ENCODE measurements at regions not wholly inside any gene's neighbourhood (a gene's known extent, or its start where the extent isn't known, plus 50 kb on each side); places are given as distances from the start of the nearest gene placed in this dataset.

DNA sequence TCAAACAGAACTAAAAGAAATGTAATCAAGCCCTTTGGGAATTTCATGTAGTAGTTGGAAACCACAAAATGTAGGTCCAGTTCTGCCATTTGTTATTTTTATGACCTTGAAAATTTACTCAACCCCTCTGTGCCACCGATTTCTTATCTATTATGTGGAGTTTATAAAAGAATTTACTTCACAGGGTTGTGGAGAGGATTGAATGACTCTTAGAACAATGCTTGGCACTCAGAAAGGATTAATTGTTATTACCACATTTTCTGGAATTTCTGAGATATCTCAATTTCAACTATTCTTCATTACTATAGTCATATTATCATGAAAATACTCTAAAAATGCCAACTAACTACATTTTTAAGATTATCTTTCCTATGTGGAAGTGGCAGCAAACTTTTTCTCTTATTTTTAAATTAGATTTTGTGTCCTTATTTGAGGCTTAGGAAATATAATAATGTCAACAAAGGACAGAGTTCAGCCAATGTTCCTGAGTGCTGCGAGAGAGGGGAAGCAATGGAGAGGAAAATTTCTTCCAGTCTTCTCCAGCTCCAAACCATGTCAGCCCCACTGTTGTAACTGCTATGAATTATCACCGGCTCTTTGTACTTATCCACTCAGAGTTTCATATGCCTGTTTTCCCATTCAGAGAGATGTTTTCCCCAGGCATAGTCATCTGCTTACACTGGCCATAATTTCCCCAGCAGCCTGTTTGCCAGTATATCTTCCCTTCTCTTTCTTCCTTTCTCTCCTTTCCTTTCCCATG, 525.6 kb downstream of the SPATA31D1 start:
- DNase-seq: no peak

DNA sequence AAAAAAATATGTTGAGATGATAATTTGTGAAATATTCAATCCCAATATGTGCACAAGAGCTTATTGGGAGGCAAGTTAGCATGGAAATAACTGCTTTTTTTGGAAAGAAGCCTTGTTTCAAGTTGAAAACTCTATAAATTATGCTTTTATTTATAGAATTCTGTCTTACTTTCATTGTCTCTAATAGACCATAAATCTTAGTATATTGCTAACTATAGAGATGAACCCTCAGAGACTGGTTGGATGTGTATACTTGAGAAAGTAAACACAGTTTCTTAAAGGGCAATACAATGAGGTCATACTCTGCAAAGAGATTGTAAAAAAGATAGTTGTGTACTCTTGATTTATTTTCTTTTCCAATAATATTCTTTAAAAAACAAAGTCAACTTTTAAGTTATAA, 530.3 kb downstream of the SPATA31D1 start:
- DNase-seq: no peak

DNA sequence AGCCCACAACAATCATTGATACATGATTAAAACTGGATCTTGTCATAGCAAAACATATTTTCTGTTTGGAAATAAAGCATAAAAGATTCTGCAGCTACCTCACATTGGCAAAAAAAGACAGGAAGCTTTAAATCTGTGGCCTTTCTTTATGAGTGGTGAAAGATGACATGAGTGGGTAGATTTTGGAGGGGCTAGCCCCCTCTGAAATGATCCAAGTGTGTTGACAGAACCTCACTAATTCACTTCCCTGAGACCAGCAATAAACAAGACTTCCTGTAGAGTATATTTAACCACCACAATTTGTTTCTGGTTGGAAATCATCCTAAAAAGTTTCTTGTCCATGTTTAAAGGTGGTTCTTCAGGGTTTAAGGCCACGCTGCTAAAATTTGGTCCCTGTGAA, 530.8 kb downstream of the SPATA31D1 start:
- DNase-seq: no peak

DNA sequence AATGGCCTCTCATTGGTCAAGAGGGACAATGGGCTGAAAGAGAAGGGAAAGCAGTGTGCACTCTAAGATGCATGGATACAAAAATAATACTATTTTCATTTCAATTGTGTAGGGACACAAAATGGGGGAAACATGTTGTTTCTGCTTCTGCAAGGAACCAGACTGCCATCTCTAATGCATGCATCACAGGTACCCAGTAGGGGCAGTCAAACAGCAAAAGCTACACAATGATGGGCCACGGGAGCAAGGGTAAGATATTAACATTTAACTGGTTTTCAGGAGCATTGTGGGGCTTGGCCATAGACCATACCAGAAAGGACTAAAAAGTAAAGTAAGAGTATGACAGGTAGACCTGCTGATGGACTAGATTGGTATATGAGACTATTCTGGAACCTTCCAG, 535.8 kb downstream of the SPATA31D1 start:
- DNase-seq: no peak

DNA sequence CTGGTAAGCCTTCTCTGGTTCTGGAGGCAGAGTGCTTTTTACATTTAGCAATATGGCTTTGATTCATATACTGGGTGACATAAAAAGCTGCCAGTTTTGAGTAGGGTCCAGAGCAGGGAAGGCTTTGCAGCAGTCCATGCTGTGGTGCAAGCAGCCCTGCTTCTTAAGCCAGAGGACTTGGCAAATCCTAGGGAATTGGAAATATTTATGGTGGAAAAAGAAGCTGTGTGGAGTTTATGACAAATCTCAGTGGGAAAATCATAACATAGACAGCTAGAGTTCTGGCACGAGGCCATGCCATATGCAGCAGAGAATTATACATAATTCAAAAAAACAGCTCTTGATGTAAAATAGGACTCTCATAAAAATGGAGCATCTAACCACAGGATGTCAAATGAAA, 536.4 kb downstream of the RASEF start:
- DNase-seq: no peak

DNA sequence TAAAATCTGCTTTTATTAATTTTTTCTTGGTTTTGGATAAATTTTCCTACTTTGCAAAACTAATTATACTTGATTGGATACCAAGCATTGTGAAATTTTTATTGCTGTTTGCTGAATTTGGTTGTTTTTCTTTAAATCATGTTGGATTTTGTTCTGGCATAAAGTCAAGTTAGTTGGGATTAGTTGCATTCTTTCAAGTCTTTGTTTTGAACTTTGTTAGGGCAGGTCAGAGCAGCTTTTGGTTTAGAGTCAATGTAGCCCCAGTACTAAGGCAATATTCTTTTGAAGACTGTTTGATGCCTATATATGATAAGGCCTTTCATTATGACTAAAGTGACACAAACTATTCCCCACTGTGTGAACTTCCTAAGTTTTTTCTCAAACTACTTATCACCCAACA, 531.1 kb downstream of the RASEF start:
- DNase-seq: no peak

DNA sequence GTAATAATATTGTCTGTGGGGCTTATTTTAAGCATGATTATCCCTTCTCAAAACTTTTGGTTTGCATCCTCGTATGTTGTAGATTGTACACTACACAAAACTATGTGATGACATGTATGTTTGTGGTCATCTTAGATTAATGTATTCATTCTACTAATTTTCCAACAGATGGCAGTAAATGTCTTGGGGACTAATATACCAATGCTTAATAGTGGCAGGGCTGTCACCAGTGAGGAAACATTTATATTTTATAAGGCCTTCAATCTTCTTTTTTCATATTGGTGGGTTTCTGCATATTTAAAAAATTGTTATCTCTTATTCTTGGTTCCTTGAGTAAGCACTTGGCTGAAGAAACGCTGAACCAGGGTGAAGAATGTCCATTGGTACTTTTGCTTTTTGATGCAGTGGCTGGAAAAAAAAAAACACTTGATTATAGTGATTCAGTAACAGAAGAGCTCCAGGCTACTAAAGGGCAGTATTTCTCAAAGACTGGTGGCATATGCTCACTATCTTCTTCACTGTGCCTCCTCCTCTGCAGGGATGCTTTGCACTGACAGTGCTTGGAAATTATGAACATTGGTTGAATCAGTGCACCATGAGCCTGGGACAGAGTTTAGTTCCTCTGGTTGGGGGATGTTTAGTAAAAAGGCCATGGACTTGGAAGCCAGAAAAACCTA, 530.3 kb downstream of the RASEF start:
- no peak for DNase-seq

DNA sequence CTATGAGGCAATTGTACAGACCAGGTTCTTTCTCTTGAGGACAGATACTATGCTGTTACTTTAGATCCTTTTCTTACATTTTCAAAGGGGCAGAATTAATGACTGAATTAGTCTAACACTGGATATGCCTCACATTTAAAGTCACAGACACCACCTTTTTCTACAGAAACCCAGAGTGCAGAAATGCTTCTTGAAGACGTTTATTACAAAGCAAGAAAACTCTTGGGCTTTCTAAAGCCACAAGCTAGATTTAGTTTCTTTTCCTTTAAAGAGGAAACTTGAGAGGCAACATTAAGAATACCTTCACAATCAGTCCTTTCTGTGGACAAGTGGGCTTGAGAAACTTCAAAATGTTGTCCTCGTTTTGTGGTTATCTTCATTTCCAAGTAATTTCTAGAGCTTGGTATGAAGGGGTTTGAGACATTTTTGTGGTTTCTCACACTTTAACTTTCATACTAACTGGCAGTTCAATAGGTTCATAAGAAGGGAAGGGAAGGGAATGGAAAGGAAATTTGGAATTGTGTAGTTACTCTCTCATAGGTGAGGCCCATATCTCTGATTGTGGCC, 527.4 kb downstream of the RASEF start:
- DNase-seq: no peak

DNA sequence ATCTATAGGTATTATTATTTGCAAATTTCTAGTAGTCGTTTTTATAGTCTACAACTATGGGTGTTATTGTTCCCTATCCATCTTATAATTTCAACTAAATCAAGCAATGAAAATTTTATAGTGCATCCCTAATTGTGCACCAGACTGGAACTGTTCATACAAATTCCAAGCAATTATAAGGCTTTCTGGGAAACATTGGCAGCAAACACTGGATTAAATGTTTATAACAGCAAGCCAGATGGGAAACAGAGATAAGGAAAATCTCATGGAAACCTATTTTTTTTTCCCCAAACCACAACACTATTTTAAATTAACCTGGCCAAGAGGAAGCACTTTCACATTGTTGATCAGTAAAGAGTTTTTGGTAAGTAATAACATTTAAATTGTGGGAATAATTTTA, 524.3 kb downstream of the RASEF start:
- no peak for DNase-seq

DNA sequence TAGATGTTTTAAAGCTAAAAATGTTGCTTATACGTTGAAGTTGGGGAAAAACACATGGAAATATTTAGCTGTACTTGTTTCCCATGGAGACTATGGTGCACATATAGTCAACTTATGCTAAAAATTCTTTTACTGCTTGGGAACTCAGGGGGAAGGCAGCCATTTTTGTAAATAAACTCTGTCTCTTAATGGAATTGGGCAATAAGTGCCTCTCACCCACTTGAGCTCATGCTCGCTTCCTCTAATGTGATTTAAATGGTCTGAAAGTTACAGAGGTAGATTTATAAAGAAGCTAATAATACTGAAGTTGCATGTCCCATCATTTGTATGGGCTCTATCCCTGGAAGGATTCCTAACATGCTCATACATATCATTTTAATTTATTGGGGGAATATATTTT, 523.8 kb downstream of the RASEF start:
- no peak for DNase-seq

DNA sequence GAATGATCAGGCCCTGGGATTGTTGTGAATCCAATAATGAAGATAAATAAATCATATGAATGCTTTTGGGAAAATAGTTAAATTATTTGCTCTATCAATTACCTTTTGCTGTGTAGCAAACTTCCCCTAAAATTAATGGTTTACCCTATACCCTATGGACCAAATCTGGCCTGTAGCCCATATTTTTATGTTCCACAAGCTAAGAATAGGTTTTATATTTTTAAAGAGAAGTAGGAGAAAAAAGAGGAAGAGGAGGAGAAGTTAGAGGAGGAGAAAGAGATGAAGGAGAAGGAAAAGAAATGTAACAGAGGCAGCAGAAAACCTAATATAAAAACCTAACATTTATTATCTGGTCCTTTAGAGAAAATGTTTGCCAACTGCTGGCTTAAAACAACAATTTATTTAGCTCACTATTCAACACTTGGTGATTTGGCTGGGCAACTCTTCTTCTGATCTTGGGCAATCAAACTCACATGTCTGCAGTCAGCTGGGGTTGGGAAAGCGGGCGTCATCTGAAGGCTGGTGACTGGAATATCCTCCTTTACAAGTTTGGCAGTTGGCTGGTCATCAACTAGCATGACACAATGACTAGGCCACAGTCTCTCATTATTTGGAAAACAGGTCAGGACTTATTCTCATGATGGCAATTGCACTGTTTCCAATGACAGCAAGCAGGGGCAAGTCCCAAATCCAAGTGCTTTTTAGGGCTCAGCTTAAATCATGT, 522.9 kb downstream of the RASEF start:
- DNase-seq: no peak

DNA sequence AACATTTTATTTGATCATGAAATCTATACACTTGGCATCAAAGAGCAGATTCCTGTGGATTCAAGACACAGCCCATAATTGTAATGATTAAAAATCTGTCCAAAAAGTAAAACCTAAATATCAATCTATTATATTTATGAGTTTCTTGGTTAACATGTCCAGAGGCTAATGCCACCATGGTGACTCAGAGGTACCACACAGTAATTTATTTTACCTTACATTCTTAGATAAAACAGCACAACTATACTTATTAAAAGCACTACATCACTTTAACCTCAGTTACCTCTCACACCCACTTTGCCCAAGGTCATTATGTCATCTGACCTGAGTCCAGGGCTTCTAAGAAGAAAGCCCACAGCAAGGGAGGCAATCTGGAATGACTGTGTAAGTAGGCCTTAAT, 519.2 kb downstream of the RASEF start:
- DNase-seq: no peak

DNA sequence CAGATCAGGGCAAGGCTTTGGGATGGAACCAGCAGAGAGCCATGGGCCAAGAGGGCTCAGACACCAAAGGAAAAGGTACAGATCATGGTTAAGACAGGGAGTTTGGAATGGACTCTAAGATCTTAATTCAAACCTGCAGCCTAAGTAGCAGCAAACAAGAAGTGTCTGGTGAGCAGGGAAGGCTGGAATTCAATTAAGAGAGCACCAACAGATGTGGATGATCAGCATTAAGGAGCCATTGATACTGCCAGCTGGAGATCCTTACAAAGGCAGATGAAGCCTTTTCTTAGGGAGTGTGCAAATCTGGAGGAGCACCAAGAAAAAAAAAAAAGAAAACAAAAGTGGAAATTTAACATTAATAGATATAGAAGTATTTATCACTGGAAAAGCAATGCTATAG, 516.8 kb downstream of the RASEF start:
- DNase-seq: peak; percentile 25

DNA sequence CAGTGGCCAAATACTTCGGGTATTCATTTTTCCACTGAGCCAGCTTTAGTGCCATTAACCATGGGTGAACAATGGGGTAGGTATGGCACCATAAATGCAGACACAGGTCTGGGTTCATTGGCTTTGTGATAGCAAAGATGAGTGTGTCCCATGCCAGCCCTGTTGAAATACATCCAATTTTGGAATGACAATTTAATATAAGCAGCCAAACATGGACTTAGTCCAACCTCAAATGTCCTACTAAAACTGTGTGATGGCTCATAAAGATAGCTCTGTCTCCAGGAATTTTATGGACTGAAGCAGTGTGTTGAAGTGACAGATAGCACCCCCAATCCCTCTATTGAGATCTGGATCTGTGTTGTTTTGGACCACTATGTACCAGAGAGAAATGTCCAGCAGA, 514.9 kb downstream of the RASEF start:
- DNase-seq: no peak

DNA sequence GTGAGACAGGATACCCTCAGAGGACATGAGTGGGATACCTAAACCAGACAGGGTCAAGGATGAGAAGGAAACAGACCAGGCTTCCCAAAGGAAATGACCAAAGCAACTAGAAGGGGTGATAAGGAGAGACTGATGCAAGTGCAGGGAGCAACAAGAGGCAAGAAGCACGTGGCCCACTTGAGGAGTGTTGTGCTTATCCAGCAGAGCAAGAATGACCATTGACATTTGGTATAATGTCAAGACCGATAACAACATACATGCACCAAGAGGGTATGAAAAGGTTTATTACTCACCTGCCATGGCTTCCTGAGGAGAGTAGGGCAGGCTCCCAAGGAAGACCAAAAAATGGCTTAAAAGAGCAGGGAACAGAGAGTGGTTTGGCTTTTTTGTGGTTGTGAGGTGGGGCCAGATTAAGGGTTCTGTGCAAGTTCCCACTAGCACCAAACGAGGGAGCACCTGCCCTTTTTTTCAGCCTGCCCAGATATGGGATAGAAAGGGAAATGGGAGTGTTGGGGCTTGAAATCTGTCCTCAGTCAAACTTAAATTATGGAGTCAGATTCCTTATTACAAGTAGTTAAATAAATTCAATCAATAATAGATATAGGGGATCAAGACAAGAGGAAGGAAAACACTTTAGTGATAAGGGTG, 513.6 kb downstream of the RASEF start:
- DNase-seq: no peak

DNA sequence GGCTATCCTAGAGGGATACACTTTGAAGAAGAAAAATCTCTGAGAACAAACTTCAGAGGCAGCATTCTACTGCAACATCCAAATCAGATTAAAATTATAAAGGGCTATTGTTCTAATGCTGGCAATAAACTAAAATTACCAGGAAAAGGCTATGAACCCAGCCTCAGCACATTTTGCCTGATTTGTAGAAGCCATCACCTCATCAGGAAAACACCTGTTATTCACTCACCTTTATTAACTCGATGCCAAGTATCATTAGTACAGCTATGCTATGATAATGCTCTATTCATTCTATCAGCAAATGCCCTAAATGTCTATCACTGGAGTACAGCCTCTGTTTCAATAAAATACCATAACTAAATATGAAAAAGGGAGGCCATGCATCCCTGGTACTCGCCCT, 510.2 kb downstream of the RASEF start:
- no peak for DNase-seq

DNA sequence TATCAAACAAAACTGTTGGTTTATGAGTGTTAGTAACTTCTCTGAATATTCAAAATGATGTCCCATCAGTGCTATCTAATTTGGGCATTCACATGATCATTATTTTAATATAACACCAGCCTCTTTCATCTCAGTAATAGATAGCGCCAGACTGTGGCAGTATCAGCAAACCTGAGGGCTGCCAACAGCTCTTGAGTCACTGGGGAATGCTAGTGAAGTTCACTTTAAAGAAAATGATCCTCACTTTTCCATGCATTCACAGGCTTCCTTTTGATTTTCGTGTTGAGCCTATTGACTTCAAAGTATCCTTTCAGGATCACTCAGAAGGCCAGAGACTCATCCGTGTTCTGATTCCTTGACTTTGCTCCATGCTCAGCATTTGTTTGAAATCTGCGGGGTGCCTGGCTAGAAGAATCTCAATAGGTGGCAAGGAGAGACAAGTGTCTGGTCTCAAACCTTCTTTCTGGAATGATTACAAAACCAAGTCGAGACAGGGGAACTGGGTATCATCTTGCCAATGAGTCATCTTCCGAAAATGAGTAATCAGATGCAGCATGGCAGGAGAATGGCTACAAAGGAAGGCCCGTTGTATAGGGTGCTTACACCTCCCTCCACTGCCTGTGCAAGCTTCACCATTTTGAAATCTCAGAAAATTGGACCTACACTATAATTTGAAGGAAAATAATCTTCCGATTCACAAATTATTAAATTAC, 509.1 kb downstream of the RASEF start:
- DNase-seq: no peak

DNA sequence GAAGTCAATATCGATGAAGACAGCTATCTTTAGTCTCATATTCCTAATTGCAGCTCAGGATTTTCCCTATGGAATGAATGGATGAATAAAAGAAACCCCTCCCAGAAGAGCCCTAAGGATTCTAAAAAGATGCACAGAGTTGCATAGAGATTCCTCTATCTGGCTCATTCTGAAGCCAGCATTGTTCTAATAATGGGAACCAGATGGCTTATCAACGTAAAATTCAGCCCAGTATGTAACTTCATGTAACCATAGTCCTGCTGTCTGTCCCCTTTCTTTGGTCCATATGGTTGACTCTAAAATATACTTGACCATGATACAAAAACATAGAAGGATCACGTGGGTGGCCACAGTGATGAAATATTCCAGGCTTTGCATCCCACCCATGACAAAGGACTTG, 508.6 kb downstream of the RASEF start:
- no peak for DNase-seq

DNA sequence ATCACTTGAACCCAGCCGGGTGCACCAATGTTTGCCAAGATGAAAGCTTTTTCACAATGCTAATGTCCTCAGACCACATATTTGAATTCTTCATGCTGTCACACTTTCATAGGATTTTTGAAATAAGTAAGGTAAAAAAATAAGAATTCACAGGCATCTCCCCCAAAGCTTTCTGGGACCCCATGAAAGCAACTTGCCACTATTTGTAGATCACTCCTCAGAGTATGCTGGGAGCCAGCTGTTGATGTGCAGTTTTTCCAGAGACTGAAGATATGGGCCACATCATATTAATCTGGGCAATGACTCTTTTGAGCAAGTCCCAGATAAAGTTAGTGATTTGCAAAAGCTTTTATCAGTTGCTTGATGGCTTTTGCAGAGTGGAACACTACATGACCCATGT, 507.9 kb downstream of the RASEF start:
- DNase-seq: no peak

DNA sequence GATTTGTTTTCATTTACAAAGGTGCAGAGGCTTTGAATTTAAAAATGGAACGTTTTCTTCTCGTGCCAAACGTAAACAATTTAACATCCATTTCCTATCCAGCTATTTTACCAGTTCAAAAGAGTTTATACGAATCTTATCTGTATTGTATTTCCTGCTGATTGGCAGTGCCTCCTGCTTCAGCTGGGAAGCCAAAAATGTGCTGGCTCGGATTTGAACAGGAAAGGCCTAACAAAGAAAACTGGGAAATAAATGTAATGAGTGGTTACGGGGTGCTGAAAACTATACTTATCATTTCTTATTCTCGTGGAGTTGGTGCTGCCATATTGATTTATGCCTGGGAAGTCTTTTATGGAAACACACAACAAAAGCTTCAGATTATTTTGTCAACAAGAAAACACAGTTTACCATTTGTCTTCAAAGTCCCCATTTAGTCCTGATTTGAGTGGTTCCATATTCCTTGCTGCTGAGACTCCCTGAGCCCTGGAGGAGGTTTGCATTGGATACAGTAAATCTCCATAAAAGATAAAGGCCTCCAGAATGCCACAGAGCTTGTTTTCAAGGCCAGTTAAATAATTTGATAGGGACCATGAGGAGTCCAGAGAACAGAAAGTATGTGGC, 507.4 kb downstream of the RASEF start:
- no peak for DNase-seq

DNA sequence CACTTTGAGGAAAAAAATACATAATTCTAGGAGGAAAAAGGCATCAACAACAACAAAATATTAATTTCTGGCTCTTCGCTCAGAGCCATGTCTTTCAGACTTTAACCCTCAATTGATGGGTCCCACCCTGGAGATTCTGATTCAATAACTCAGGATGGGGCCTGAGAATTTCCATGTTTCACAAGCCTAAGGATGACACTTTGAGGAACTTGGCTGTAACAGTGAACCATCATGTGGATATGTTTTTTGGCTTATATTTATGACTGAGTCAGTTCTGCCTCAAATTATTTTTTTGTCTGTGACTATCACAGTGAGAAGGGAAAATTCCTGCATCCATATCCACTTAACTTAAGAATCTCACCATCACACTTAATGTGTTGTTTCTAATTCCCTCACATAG, 504.6 kb downstream of the RASEF start:
- DNase-seq: no peak
